Activated T-cell treated with anti-CD3 and anti-CD28 coated beads, Interleukin-2, amount 50 U/mL, for 48 hours (primary cell): ENCODE measurements at regions not wholly inside any gene's neighbourhood (a gene's known extent, or its start where the extent isn't known, plus 50 kb on each side); places are given as distances from the start of the nearest gene placed in this dataset.

Source experiments
- DNase-seq, 2 experiments: peaks; one replicate each; pipeline ENCODE4 v3.0.0-alpha.2; 2020

- no peak for DNase-seq
Measured at GRCh38 chr22:27019827-27020226, 362.4 kb downstream of the MIAT start.

- no peak for DNase-seq
Measured at GRCh38 chr22:27022274-27022895, 365.0 kb downstream of the MIAT start.

GRCh38 chr22:27022896-27023361, 365.5 kb downstream of the MIAT start:
- DNase-seq, result no peak

GRCh38 chr22:27023591-27023990, 366.2 kb downstream of the MIAT start:
- DNase-seq, result no peak

GRCh38 chr22:27024982-27025381, 367.6 kb downstream of the MIAT start:
- no peak for DNase-seq

- no peak for DNase-seq
Measured at GRCh38 chr22:27028093-27028492, 370.7 kb downstream of the MIAT start.

- no peak for DNase-seq
Measured at GRCh38 chr22:27029584-27030130, 372.3 kb downstream of the MIAT start.

- DNase-seq, result no peak
Measured at GRCh38 chr22:27032091-27032761, 374.8 kb downstream of the MIAT start.

- DNase-seq, result no peak
Measured at GRCh38 chr22:27041745-27042310, 384.4 kb downstream of the MIAT start.

- no peak for DNase-seq
Measured at GRCh38 chr22:27043262-27043661, 385.9 kb downstream of the MIAT start.

GRCh38 chr22:27045103-27045947, 387.9 kb downstream of the MIAT start:
- no peak for DNase-seq

GRCh38 chr22:27046086-27046485, 388.7 kb downstream of the MIAT start:
- no peak for DNase-seq

- no peak for DNase-seq
Measured at GRCh38 chr22:27046603-27047002, 389.2 kb downstream of the MIAT start.

- DNase-seq, result no peak
Measured at GRCh38 chr22:27050771-27051170, 393.4 kb downstream of the MIAT start.

GRCh38 chr22:27051407-27051806, 394.0 kb downstream of the MIAT start:
- no peak for DNase-seq

GRCh38 chr22:27057717-27058116, 400.3 kb downstream of the MIAT start:
- DNase-seq, result no peak

- DNase-seq, result no peak
Measured at GRCh38 chr22:27060190-27060589, 402.8 kb downstream of the MIAT start.

GRCh38 chr22:27062910-27063309, 405.5 kb downstream of the MIAT start:
- DNase-seq, result no peak

GRCh38 chr22:27063406-27063805, 406.0 kb downstream of the MIAT start:
- DNase-seq, result no peak

- no peak for DNase-seq
Measured at GRCh38 chr22:27063841-27064240, 406.5 kb downstream of the MIAT start.

GRCh38 chr22:27064386-27064785, 407.0 kb downstream of the MIAT start:
- DNase-seq, result no peak

GRCh38 chr22:27065279-27065678, 407.9 kb downstream of the MIAT start:
- no peak for DNase-seq

GRCh38 chr22:27066856-27067255, 409.5 kb downstream of the MIAT start:
- no peak for DNase-seq
